ENCODE measurements at regions not wholly inside any gene's neighbourhood (a gene's known extent, or its start where the extent isn't known, plus 50 kb on each side); places are given as distances from the start of the nearest gene placed in this dataset.

DNA sequence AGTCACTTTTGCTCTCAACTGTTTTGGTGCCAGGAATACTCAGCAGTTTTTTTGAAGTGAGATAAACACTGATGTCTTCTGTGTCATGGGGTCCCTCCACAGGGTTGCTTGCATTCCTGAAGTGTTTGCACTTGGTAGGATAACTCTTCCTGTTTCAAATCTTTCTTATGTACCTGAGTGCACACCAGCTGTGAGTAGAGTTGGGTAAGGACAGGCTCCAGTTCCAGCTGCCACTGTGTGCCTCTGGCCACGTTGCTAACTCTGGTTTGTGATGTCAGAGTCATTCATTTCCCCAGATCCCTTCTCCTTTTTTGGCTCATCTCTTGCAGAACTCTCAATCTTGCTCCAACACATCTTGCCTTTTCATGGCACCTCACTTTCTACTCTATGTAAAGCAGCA, 356.3 kb upstream of the B3GALT2 start:
- no peak overlapping the region for H3K4me3 ChIP-seq
- no peaks in the 10 kb centered on the region for H3K9me3 ChIP-seq
- H3K27ac ChIP-seq: no peak overlapping the region
- no peak overlapping the region for H3K4me2 ChIP-seq
- TF ChIP-seq HEYL (CRISPR knock-in tag; IDR thresholded peaks at IDR 0.05): no peak
- no peak for TF ChIP-seq BHLHE40 (IDR thresholded peaks at IDR 0.05; ENCODE audit: low read depth, low read length)
- TF ChIP-seq, protein P1, sequence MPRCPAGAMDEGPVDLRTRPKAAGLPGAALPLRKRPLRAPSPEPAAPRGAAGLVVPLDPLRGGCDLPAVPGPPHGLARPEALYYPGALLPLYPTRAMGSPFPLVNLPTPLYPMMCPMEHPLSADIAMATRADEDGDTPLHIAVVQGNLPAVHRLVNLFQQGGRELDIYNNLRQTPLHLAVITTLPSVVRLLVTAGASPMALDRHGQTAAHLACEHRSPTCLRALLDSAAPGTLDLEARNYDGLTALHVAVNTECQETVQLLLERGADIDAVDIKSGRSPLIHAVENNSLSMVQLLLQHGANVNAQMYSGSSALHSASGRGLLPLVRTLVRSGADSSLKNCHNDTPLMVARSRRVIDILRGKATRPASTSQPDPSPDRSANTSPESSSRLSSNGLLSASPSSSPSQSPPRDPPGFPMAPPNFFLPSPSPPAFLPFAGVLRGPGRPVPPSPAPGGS (IDR thresholded peaks at IDR 0.05): no peak
- no peak for TF ChIP-seq HDAC2 (IDR thresholded peaks at IDR 0.05)
- TF ChIP-seq SREBF2 (IDR thresholded peaks at IDR 0.05): no peak
- TF ChIP-seq CEBPB (IDR thresholded peaks at IDR 0.05): no peak
- TF ChIP-seq RARB (CRISPR knock-in tag; IDR thresholded peaks at IDR 0.05): no peak
- TF ChIP-seq TP53 (CRISPR knock-in tag; IDR thresholded peaks at IDR 0.05): no peak
- no peak for TF ChIP-seq JUN (IDR thresholded peaks at IDR 0.05)
- TF ChIP-seq, protein P2, sequence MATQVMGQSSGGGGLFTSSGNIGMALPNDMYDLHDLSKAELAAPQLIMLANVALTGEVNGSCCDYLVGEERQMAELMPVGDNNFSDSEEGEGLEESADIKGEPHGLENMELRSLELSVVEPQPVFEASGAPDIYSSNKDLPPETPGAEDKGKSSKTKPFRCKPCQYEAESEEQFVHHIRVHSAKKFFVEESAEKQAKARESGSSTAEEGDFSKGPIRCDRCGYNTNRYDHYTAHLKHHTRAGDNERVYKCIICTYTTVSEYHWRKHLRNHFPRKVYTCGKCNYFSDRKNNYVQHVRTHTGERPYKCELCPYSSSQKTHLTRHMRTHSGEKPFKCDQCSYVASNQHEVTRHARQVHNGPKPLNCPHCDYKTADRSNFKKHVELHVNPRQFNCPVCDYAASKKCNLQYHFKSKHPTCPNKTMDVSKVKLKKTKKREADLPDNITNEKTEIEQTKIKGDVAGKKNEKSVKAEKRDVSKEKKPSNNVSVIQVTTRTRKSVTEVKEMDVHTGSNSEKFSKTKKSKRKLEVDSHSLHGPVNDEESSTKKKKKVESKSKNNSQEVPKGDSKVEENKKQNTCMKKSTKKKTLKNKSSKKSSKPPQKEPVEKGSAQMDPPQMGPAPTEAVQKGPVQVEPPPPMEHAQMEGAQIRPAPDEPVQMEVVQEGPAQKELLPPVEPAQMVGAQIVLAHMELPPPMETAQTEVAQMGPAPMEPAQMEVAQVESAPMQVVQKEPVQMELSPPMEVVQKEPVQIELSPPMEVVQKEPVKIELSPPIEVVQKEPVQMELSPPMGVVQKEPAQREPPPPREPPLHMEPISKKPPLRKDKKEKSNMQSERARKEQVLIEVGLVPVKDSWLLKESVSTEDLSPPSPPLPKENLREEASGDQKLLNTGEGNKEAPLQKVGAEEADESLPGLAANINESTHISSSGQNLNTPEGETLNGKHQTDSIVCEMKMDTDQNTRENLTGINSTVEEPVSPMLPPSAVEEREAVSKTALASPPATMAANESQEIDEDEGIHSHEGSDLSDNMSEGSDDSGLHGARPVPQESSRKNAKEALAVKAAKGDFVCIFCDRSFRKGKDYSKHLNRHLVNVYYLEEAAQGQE (IDR thresholded peaks at IDR 0.05): no peak
- no peak for TF ChIP-seq FOSL2 (IDR thresholded peaks at IDR 0.05)
- TF ChIP-seq FOSL2 (CRISPR knock-in tag; IDR thresholded peaks at IDR 0.05): no peak
- FAIRE-seq (no peak), DNase-seq (ENCODE audit: low read depth in 1 of 2, low spot score in 1 of 2) (no peak), ATAC-seq (no peak)
- ChIA-PET POLR2A (no interaction called here), CTCF (no interaction called here)
- WGBS (ENCODE audit: missing lambda C conversion rate): 13% methylated on average over 1 of the region's 1 CpG
- H3K4me1 ChIP-seq: no peaks in the 10 kb centered on the region

DNA sequence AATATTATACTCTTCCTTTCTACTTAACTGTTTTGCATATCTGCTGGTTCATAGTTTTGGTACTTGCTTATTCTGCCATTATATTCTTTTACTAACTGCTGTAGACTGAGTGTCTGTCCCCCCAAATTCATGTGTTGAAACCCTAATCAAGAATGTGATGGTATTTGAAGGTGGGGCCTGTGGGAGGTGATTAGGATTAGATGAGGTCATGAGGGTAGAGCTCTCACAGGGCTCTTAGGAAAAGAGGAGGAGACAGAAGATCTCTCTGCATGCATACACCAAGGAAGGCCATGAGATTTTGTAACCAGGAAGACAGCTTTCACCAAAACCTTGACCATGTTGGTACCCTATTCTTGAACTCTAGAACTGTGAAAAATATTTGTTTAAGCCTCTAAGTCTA, 354.1 kb upstream of the B3GALT2 start:
- ChIA-PET POLR2A (no interaction called here), CTCF (interaction anchor here (1.2 kb wide), 1 partner anchor 10 kb away, joined by 3 read pairs; no protein-coding TSS in a partner anchor)
- TF ChIP-seq BHLHE40 (IDR thresholded peaks at IDR 0.05; ENCODE audit: low read depth, low read length) (no peak), ZFP36 (IDR thresholded peaks at IDR 0.05; ENCODE audit: borderline replicate concordance, partially characterized antibody) (no peak), ZNF302 (CRISPR knock-in tag; IDR thresholded peaks at IDR 0.05) (no peak), ESRRA (IDR thresholded peaks at IDR 0.05; ENCODE audit: borderline replicate concordance, low read length) (no peak), MAFK (IDR thresholded peaks at IDR 0.05; ENCODE audit: partially characterized antibody) (no peak), RAD21 (conservative IDR thresholded peaks at IDR 0.05 in 1 of 2, IDR thresholded peaks at IDR 0.05 in 1 of 2) (no peak), EHF (CRISPR knock-in tag; IDR thresholded peaks at IDR 0.05) (no peak), NR3C1 (IDR thresholded peaks at IDR 0.05) (no peak), NFE2L2 (conservative IDR thresholded peaks at IDR 0.05; ENCODE audit: low read length) (no peak)
- TF ChIP-seq, protein P3, sequence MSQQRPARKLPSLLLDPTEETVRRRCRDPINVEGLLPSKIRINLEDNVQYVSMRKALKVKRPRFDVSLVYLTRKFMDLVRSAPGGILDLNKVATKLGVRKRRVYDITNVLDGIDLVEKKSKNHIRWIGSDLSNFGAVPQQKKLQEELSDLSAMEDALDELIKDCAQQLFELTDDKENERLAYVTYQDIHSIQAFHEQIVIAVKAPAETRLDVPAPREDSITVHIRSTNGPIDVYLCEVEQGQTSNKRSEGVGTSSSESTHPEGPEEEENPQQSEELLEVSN (IDR thresholded peaks at IDR 0.05; ENCODE audit: borderline replicate concordance, low read depth): no peak
- DNase-seq (ENCODE audit: low read depth in 1 of 2, low spot score in 1 of 2): no peak
- no peak for FAIRE-seq
- Histone ChIP-seq H3K9me3 (no peaks in the 10 kb centered on the region), H3K4me1 (no peaks in the 10 kb centered on the region), H3K4me3 (no peak overlapping the region), H3K4me2 (no peak overlapping the region), H3K27ac (no peak overlapping the region)
- ATAC-seq: no peak

Measured in A549 (cell line).